Endothelial cell of umbilical vein (primary cell): ENCODE measurements at regions not wholly inside any gene's neighbourhood (a gene's known extent, or its start where the extent isn't known, plus 50 kb on each side); places are given as distances from the start of the nearest gene placed in this dataset.

ENCODE experiments used
- FOS ChIP-seq: IDR thresholded peaks from 2 replicates; pipeline ENCODE4 v1.6.1; 2011; ENCODE audit warnings: mild to moderate bottlenecking, low read length, moderate library complexity, borderline replicate concordance; ENCODE audit not compliant: insufficient read depth
- POLR2A ChIP-seq: IDR thresholded peaks from 2 replicates; pipeline ENCODE4 v1.6.1; 2012; ENCODE audit warnings: low read depth, mild to moderate bottlenecking, control low read depth, low read length
- POLR2AphosphoS5 ChIP-seq: IDR thresholded peaks from 2 replicates; pipeline ENCODE4 v1.6.1; 2012; ENCODE audit warnings: low read depth, mild to moderate bottlenecking, control low read depth, low read length, moderate library complexity; ENCODE audit not compliant: insufficient read depth
- TF ChIP-seq, protein P1 (sequence below), 2 donors: IDR thresholded peaks; 1 replicate in 1 of 2; 2 replicates in 1 of 2; pipeline ENCODE4 v1.5.1; 2011; ENCODE audit warnings: low read length in 2 of 2, mild to moderate bottlenecking in 2 of 2, moderate library complexity in 2 of 2, control low read depth in 1 of 2, inconsistent platforms in 1 of 2, low read depth in 1 of 2; ENCODE audit not compliant: insufficient read depth in 1 of 2; ENCODE audit errors: extremely low read depth in 1 of 2
- TF ChIP-seq, protein P2 (sequence below): IDR thresholded peaks from 2 replicates; pipeline ENCODE4 v1.6.1; 2011; ENCODE audit not compliant: insufficient read depth, insufficient read length

DNA sequence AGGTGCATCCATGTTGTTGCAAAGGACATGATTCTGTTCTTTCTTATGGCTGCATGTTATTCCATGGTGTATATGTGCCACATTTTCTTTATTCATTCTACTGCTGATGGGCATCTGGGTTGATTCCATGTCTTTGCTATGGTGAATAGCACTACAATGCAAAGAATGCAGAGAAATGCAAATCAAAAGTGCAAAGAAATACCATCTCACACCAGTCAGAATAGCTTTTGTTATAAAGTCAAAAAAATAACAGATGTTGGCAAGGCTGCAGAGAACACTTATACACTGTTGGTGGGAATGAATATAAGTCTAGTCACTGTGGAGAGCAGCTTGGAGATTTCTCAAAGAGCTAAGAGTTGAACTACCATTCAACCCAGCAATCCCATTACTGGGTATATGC is 99.2 kb downstream of the DHRS2 start:
- TF ChIP-seq POLR2AphosphoS5 (no peak), POLR2A (no peak), FOS (no peak)
- TF ChIP-seq, protein P1, sequence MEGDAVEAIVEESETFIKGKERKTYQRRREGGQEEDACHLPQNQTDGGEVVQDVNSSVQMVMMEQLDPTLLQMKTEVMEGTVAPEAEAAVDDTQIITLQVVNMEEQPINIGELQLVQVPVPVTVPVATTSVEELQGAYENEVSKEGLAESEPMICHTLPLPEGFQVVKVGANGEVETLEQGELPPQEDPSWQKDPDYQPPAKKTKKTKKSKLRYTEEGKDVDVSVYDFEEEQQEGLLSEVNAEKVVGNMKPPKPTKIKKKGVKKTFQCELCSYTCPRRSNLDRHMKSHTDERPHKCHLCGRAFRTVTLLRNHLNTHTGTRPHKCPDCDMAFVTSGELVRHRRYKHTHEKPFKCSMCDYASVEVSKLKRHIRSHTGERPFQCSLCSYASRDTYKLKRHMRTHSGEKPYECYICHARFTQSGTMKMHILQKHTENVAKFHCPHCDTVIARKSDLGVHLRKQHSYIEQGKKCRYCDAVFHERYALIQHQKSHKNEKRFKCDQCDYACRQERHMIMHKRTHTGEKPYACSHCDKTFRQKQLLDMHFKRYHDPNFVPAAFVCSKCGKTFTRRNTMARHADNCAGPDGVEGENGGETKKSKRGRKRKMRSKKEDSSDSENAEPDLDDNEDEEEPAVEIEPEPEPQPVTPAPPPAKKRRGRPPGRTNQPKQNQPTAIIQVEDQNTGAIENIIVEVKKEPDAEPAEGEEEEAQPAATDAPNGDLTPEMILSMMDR (IDR thresholded peaks at IDR 0.05; ENCODE audit: extremely low read depth in 1 of 2, insufficient read depth in 1 of 2, low read depth in 1 of 2, low read length in 2 of 2): no peak
- TF ChIP-seq, protein P2, sequence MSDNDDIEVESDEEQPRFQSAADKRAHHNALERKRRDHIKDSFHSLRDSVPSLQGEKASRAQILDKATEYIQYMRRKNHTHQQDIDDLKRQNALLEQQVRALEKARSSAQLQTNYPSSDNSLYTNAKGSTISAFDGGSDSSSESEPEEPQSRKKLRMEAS: no peak
